ENCODE measurements at regions not wholly inside any gene's neighbourhood (a gene's known extent, or its start where the extent isn't known, plus 50 kb on each side); places are given as distances from the start of the nearest gene placed in this dataset.

DNA sequence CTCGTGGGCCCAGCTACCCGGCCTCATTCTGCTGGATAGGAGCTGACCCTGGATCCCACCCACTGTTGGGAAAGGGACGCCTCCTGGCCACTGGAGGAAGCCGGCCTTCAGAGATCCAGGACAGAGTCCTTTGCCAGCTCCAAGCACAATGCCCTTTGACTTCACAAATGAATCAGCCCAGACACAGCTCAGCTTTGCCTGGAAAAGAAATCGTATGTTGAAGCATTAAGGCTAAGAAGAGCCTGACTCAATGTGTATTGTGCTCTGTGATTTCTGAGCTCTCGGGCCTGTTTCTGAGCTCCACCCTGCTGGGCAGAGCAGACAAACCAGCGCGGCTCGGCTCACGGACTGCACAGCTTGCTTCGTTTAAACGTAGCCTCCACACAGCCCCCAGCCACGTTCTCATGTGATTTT is 162.9 kb upstream of the APCDD1 start:
- H3K18ac ChIP-seq (ENCODE audit: low read length), result peak overlapping the region; percentile 15
- no peak overlapping the region for H3K27ac ChIP-seq (ENCODE audit: low read depth, low read length)
- no peaks in the 10 kb centered on the region for H3K79me2 ChIP-seq (ENCODE audit: control insufficient read depth, insufficient read depth, low read length)
- no CpG with 5 or more reads among the region's 13 CpGs for WGBS (ENCODE audit: extremely low coverage, insufficient coverage, low lambda C conversion rate)
- no peaks in the 10 kb centered on the region for H3K79me1 ChIP-seq (ENCODE audit: low read length)
- peak overlapping the region; percentile 39 for H3K56ac ChIP-seq (ENCODE audit: low read length)
- H3K4me2 ChIP-seq (ENCODE audit: low read length), result no peak overlapping the region
- H3K4me1 ChIP-seq (ENCODE audit: control insufficient read depth, low read depth, low read length), result peaks cover 3% of the 10 kb centered on the region
- no peak overlapping the region for H4K5ac ChIP-seq (ENCODE audit: low read length)
- no peak overlapping the region for H4K8ac ChIP-seq (ENCODE audit: low read depth, low read length)
- peak overlapping the region; percentile 11 for H3K4ac ChIP-seq (ENCODE audit: low read depth, low read length)
- no peak overlapping the region for H2AK5ac ChIP-seq (ENCODE audit: low read length)
- no peak overlapping the region for H3K4me3 ChIP-seq (ENCODE audit: low read length)
- H3K27me3 ChIP-seq (ENCODE audit: insufficient read depth, low read length, poor library complexity), result no peaks in the 10 kb centered on the region
- no peak overlapping the region for H2BK15ac ChIP-seq (replicated peaks; ENCODE audit: low read depth)
- no peak for DNase-seq
- H2BK120ac ChIP-seq (ENCODE audit: low read depth, low read length), result no peak overlapping the region
- no peak overlapping the region for H3K23ac ChIP-seq (ENCODE audit: low read length)
- no peak overlapping the region for H3K9ac ChIP-seq (ENCODE audit: low read length)
- no peaks in the 10 kb centered on the region for H3K36me3 ChIP-seq (ENCODE audit: control insufficient read depth, insufficient read depth, low read length)
- no peak overlapping the region for H2BK5ac ChIP-seq (ENCODE audit: low read length)

DNA sequence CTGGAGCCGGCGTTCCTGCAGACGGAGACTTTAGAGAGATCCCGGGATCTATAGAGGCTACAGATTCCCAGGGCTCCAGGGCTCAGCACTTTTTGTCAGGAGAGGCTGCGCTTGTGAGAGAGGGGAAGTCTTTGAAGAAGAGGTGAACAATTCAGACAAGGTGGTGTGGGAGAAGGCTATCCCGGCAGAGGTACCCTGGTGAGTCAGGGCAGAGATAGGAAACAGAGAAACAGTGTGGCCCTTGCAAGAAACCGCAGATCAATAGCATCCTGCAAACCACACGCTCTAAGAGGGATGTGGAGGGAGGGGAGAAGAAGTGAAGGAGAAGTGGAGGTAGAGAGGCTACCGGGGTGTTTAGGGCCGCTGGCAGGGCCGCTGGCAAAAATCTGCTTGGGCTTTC is 160.5 kb upstream of the APCDD1 start:
- no peak overlapping the region for H3K9ac ChIP-seq (ENCODE audit: low read length)
- peak overlapping the region; percentile 51 for H3K56ac ChIP-seq (ENCODE audit: low read length)
- H3K79me2 ChIP-seq (ENCODE audit: control insufficient read depth, insufficient read depth, low read length), result no peaks in the 10 kb centered on the region
- no peaks in the 10 kb centered on the region for H3K36me3 ChIP-seq (ENCODE audit: control insufficient read depth, insufficient read depth, low read length)
- H3K27ac ChIP-seq (ENCODE audit: low read depth, low read length), result no peak overlapping the region
- H3K79me1 ChIP-seq (ENCODE audit: low read length), result no peaks in the 10 kb centered on the region
- no CpG with 5 or more reads among the region's 11 CpGs for WGBS (ENCODE audit: extremely low coverage, insufficient coverage, low lambda C conversion rate)
- no peak overlapping the region for H2BK120ac ChIP-seq (ENCODE audit: low read depth, low read length)
- no peak overlapping the region for H3K23ac ChIP-seq (ENCODE audit: low read length)
- H2AK5ac ChIP-seq (ENCODE audit: low read length), result no peak overlapping the region
- H2BK5ac ChIP-seq (ENCODE audit: low read length), result peak overlapping the region; percentile 52
- H3K18ac ChIP-seq (ENCODE audit: low read length), result peak overlapping the region; percentile 52
- no peak for DNase-seq
- no peak overlapping the region for H4K5ac ChIP-seq (ENCODE audit: low read length)
- H3K4me1 ChIP-seq (ENCODE audit: control insufficient read depth, low read depth, low read length), result peaks cover 3% of the 10 kb centered on the region
- no peaks in the 10 kb centered on the region for H3K27me3 ChIP-seq (ENCODE audit: insufficient read depth, low read length, poor library complexity)
- H3K4me2 ChIP-seq (ENCODE audit: low read length), result no peak overlapping the region
- H2BK15ac ChIP-seq (replicated peaks; ENCODE audit: low read depth), result no peak overlapping the region
- no peak overlapping the region for H3K4me3 ChIP-seq (ENCODE audit: low read length)
- H4K8ac ChIP-seq (ENCODE audit: low read depth, low read length), result no peak overlapping the region
- H3K4ac ChIP-seq (ENCODE audit: low read depth, low read length), result no peak overlapping the region

GRCh38 chr18:10295751-10296150 is 158.7 kb upstream of the APCDD1 start:
- H3K4ac ChIP-seq (ENCODE audit: low read depth, low read length), result no peak overlapping the region
- H3K18ac ChIP-seq (ENCODE audit: low read length), result no peak overlapping the region
- H3K56ac ChIP-seq (ENCODE audit: low read length), result no peak overlapping the region
- no peaks in the 10 kb centered on the region for H3K27me3 ChIP-seq (ENCODE audit: insufficient read depth, low read length, poor library complexity)
- no peak for DNase-seq
- no peaks in the 10 kb centered on the region for H3K36me3 ChIP-seq (ENCODE audit: control insufficient read depth, insufficient read depth, low read length)
- H3K4me1 ChIP-seq (ENCODE audit: control insufficient read depth, low read depth, low read length), result peaks cover 3% of the 10 kb centered on the region
- H4K8ac ChIP-seq (ENCODE audit: low read depth, low read length), result no peak overlapping the region
- no peak overlapping the region for H4K5ac ChIP-seq (ENCODE audit: low read length)
- no peaks in the 10 kb centered on the region for H3K79me1 ChIP-seq (ENCODE audit: low read length)
- H3K4me3 ChIP-seq (ENCODE audit: low read length), result no peak overlapping the region
- no peak overlapping the region for H2BK120ac ChIP-seq (ENCODE audit: low read depth, low read length)
- no peak overlapping the region for H2AK5ac ChIP-seq (ENCODE audit: low read length)
- no peak overlapping the region for H3K23ac ChIP-seq (ENCODE audit: low read length)
- no peaks in the 10 kb centered on the region for H3K79me2 ChIP-seq (ENCODE audit: control insufficient read depth, insufficient read depth, low read length)
- WGBS (ENCODE audit: extremely low coverage, insufficient coverage, low lambda C conversion rate), result no CpG with 5 or more reads among the region's 2 CpGs
- no peak overlapping the region for H2BK15ac ChIP-seq (replicated peaks; ENCODE audit: low read depth)
- H3K9ac ChIP-seq (ENCODE audit: low read length), result no peak overlapping the region
- H3K27ac ChIP-seq (ENCODE audit: low read depth, low read length), result no peak overlapping the region
- H3K4me2 ChIP-seq (ENCODE audit: low read length), result no peak overlapping the region
- no peak overlapping the region for H2BK5ac ChIP-seq (ENCODE audit: low read length)

DNA sequence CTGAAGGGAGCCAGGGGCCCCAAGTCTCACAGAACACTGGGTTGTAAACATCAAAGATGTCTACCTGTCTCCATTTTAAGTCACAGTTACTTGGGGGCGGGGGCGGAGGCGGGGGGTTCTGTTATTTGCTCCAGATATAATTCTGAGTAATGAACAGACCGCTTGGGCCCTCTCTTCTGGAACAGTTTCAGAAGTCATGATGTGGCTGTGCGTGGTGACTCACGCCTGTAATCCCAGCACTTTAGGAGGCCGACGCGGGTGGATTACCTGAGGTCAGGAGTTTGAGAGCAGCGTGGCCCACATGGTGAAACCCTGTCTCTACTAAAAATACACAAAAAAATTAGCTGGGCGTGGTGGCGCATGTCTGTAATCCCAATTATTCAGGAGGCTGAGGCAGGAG is 157.9 kb upstream of the APCDD1 start:
- H3K23ac ChIP-seq (ENCODE audit: low read length), result no peak overlapping the region
- H2BK120ac ChIP-seq (ENCODE audit: low read depth, low read length), result no peak overlapping the region
- H3K27me3 ChIP-seq (ENCODE audit: insufficient read depth, low read length, poor library complexity), result no peaks in the 10 kb centered on the region
- no peak overlapping the region for H3K9ac ChIP-seq (ENCODE audit: low read length)
- no peak overlapping the region for H2AK5ac ChIP-seq (ENCODE audit: low read length)
- H3K4ac ChIP-seq (ENCODE audit: low read depth, low read length), result no peak overlapping the region
- no peaks in the 10 kb centered on the region for H3K79me2 ChIP-seq (ENCODE audit: control insufficient read depth, insufficient read depth, low read length)
- H4K5ac ChIP-seq (ENCODE audit: low read length), result no peak overlapping the region
- H3K4me2 ChIP-seq (ENCODE audit: low read length), result no peak overlapping the region
- H3K36me3 ChIP-seq (ENCODE audit: control insufficient read depth, insufficient read depth, low read length), result no peaks in the 10 kb centered on the region
- no peak overlapping the region for H4K8ac ChIP-seq (ENCODE audit: low read depth, low read length)
- no peak overlapping the region for H3K27ac ChIP-seq (ENCODE audit: low read depth, low read length)
- peaks cover 3% of the 10 kb centered on the region for H3K4me1 ChIP-seq (ENCODE audit: control insufficient read depth, low read depth, low read length)
- WGBS (ENCODE audit: extremely low coverage, insufficient coverage, low lambda C conversion rate), result no CpG with 5 or more reads among the region's 12 CpGs
- no peak overlapping the region for H3K18ac ChIP-seq (ENCODE audit: low read length)
- no peak overlapping the region for H3K56ac ChIP-seq (ENCODE audit: low read length)
- no peak overlapping the region for H2BK5ac ChIP-seq (ENCODE audit: low read length)
- no peak for DNase-seq
- no peak overlapping the region for H3K4me3 ChIP-seq (ENCODE audit: low read length)
- H3K79me1 ChIP-seq (ENCODE audit: low read length), result no peaks in the 10 kb centered on the region
- no peak overlapping the region for H2BK15ac ChIP-seq (replicated peaks; ENCODE audit: low read depth)

DNA sequence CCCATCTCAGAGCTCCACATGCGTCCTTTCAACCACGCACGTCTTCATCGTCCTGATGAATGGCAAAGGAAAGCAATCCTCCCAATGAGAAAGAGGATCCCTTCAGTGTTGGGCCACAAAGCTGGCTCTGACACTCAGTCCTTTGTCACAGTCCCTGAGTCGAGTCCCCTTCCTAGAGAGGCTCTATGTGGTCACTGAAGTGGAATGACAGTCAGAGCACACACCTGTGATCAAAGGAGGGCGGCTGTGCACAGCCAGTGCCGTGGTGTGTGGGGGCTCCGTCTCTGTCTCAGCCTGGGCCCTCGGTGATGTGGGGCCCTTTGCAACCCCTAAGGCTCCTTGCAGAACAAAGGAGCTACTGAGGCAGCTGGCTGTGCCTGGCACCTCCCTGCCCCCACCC is 157.3 kb upstream of the APCDD1 start:
- no CpG with 5 or more reads among the region's 9 CpGs for WGBS (ENCODE audit: extremely low coverage, insufficient coverage, low lambda C conversion rate)
- no peak overlapping the region for H3K9ac ChIP-seq (ENCODE audit: low read length)
- H4K5ac ChIP-seq (ENCODE audit: low read length), result no peak overlapping the region
- no peak overlapping the region for H3K27ac ChIP-seq (ENCODE audit: low read depth, low read length)
- H3K4me1 ChIP-seq (ENCODE audit: control insufficient read depth, low read depth, low read length), result peaks cover 3% of the 10 kb centered on the region
- H2AK5ac ChIP-seq (ENCODE audit: low read length), result no peak overlapping the region
- H3K23ac ChIP-seq (ENCODE audit: low read length), result no peak overlapping the region
- no peaks in the 10 kb centered on the region for H3K79me2 ChIP-seq (ENCODE audit: control insufficient read depth, insufficient read depth, low read length)
- no peaks in the 10 kb centered on the region for H3K27me3 ChIP-seq (ENCODE audit: insufficient read depth, low read length, poor library complexity)
- H3K4me3 ChIP-seq (ENCODE audit: low read length), result no peak overlapping the region
- no peak overlapping the region for H3K18ac ChIP-seq (ENCODE audit: low read length)
- H2BK15ac ChIP-seq (replicated peaks; ENCODE audit: low read depth), result no peak overlapping the region
- H3K36me3 ChIP-seq (ENCODE audit: control insufficient read depth, insufficient read depth, low read length), result no peaks in the 10 kb centered on the region
- no peak overlapping the region for H3K4me2 ChIP-seq (ENCODE audit: low read length)
- H4K8ac ChIP-seq (ENCODE audit: low read depth, low read length), result no peak overlapping the region
- H2BK120ac ChIP-seq (ENCODE audit: low read depth, low read length), result no peak overlapping the region
- no peak overlapping the region for H3K56ac ChIP-seq (ENCODE audit: low read length)
- no peak overlapping the region for H2BK5ac ChIP-seq (ENCODE audit: low read length)
- DNase-seq, result no peak
- H3K4ac ChIP-seq (ENCODE audit: low read depth, low read length), result no peak overlapping the region
- no peaks in the 10 kb centered on the region for H3K79me1 ChIP-seq (ENCODE audit: low read length)

- no peak overlapping the region for H2BK5ac ChIP-seq (ENCODE audit: low read length)
- no peaks in the 10 kb centered on the region for H3K79me2 ChIP-seq (ENCODE audit: control insufficient read depth, insufficient read depth, low read length)
- no peak overlapping the region for H3K23ac ChIP-seq (ENCODE audit: low read length)
- WGBS (ENCODE audit: extremely low coverage, insufficient coverage, low lambda C conversion rate), result no CpG with 5 or more reads among the region's 8 CpGs
- H3K56ac ChIP-seq (ENCODE audit: low read length), result no peak overlapping the region
- no peak overlapping the region for H3K27ac ChIP-seq (ENCODE audit: low read depth, low read length)
- no peak overlapping the region for H3K4me3 ChIP-seq (ENCODE audit: low read length)
- no peaks in the 10 kb centered on the region for H3K27me3 ChIP-seq (ENCODE audit: insufficient read depth, low read length, poor library complexity)
- no peak overlapping the region for H2BK15ac ChIP-seq (replicated peaks; ENCODE audit: low read depth)
- no peaks in the 10 kb centered on the region for H3K79me1 ChIP-seq (ENCODE audit: low read length)
- H3K4ac ChIP-seq (ENCODE audit: low read depth, low read length), result no peak overlapping the region
- H3K4me1 ChIP-seq (ENCODE audit: control insufficient read depth, low read depth, low read length), result peaks cover 3% of the 10 kb centered on the region
- H3K4me2 ChIP-seq (ENCODE audit: low read length), result no peak overlapping the region
- no peak overlapping the region for H3K9ac ChIP-seq (ENCODE audit: low read length)
- H3K18ac ChIP-seq (ENCODE audit: low read length), result no peak overlapping the region
- DNase-seq, result no peak
- H4K5ac ChIP-seq (ENCODE audit: low read length), result no peak overlapping the region
- no peak overlapping the region for H2AK5ac ChIP-seq (ENCODE audit: low read length)
- H2BK120ac ChIP-seq (ENCODE audit: low read depth, low read length), result no peak overlapping the region
- no peaks in the 10 kb centered on the region for H3K36me3 ChIP-seq (ENCODE audit: control insufficient read depth, insufficient read depth, low read length)
- H4K8ac ChIP-seq (ENCODE audit: low read depth, low read length), result no peak overlapping the region
Observed at GRCh38 chr18:10298346-10298745, 156.1 kb upstream of the APCDD1 start.

All from mesendoderm (in vitro differentiated cells).